GM21515 (cell line): ENCODE measurements at regions not wholly inside any gene's neighbourhood (a gene's known extent, or its start where the extent isn't known, plus 50 kb on each side); places are given as distances from the start of the nearest gene placed in this dataset.

ENCODE experiments used
- ATAC-seq: cut with Tn5 transposase; IDR thresholded peaks from one replicate; pipeline ENCODE4 v1.9.1; 2021; ENCODE audit not compliant: unreplicated experiment

- ATAC-seq, result no peak
Observed at GRCh38 chr10:57222603-57223002, 861.5 kb upstream of the ZWINT start.

DNA sequence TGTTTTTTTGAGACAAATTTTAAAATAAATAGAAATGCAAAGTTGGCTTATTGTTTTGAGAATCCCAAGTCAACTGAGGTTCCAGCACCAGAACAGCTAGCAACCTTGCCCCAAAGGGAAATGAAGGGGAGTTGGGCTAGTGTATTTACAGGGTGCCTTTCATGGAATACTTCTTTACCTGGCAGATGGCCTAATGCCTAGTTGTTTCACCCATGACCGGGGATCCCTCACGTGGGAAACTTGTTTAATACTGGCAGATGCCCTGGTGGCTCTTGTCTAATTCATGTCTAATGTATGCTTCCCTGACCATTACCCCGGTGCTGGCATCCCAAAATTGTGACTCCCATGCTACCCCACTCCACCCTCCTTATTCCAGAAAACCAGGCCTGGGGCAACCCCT lies 861.1 kb upstream of the ZWINT start:
- ATAC-seq, result no peak

DNA sequence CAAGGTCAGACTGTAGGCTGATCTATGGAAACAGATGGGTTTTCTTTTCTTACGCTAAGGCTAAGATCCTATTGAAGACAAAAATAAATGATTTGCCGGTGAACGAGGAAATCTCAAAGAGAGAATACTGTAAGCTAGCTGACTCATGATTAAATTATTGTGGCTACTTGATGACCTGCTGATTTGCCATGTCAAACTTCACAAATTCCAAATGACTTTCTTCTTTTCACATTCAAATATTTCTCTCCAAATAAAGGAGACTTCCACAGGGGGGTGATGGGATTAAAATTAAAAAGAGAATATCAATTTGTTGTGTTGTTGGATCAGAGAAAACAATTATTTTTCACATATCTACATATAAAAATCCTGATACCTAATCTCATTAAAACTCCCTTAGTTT lies 860.6 kb upstream of the ZWINT start:
- ATAC-seq, result no peak

- ATAC-seq, result no peak
Observed at GRCh38 chr10:57218382-57218781, 857.3 kb upstream of the ZWINT start.

DNA sequence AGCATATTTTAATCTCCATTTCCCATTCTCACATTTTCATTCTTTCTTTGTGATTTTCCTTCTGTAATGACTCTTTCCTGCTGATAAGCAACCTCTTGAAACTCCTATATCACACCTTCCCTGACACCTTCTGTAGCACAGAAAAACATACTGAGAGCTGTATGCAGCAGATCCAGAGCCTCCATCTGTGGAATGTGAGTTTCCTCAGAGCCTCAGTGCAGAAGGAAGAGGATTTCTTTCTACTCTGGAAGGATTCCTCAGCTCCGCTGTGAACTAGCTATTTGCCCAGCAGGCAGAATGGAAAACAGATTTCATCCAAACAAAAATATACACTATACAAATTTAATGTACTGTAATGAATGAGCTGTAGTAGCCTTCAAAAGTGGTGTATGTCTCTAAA lies 841.3 kb upstream of the ZWINT start:
- no peak for ATAC-seq

- no peak for ATAC-seq
Observed at GRCh38 chr10:57188846-57189245, 827.8 kb upstream of the ZWINT start.

- no peak for ATAC-seq
Observed at GRCh38 chr10:57186201-57186600, 825.1 kb upstream of the ZWINT start.

DNA sequence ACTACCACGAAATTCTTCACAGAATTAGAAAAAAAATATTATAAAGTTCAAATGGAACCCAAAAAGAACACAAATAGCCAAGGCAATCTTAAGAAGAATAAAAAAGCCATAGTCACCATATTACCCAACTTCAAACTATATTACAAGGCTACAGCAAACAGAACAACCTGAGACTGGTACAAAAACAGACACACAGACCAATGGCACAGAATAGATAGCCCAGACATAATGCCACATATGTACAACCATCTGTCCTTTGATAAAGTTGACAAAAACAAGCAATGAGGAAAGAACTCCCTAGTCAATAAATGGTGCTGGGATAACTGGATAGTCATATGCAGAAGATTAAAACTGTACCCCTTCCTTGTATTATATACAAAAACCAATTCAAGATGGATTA lies 808.5 kb upstream of the ZWINT start:
- ATAC-seq, result no peak

DNA sequence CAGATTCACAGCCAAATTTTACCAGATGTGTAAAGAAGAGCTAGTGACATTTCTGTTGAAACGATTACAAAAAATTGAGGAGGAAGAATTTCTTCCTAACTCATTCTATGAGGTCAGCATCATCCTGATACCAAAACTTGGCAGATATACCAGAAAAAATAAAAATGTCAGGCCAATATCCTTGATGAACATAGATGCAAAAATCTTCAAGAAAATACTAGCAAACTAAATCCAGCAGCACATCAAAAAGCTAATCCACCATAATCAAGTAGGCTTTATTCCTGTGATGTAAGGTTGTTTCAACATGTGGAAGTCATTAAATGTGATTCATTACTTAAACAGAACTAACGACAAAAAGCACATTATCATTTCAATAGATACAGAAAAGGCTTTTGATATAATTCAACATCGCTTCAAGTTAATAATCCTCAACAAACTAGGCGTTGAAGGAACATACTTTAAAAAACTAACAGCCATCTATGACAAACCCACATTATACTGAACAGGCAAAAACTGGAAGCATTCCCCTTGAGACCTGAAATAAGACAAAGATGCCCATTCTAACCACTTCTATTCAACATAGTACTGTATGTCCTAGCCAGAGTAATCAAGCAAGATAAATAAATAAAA lies 807.7 kb upstream of the ZWINT start:
- no peak for ATAC-seq

DNA sequence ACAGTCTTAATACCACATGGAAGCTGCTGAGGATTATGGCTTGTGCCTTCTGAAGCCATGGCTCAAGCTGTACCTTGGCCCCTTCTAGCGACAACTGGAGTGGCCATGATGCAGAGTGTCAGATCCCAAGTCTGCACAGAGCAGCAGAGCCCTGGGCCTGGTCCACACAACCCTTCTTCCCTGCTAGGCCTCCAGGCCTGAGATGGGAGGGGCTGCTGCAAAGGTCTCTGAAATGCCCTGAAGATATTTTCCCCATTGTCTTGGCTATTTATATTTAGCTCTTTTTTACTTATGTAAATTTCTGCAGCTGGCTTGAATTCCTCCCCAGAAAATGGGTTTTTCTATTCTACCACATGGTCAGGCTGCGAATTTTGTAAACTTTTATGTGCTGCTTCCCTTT lies 804.6 kb upstream of the ZWINT start:
- no peak for ATAC-seq

- ATAC-seq, result no peak
Observed at GRCh38 chr10:57162231-57162630, 801.2 kb upstream of the ZWINT start.

DNA sequence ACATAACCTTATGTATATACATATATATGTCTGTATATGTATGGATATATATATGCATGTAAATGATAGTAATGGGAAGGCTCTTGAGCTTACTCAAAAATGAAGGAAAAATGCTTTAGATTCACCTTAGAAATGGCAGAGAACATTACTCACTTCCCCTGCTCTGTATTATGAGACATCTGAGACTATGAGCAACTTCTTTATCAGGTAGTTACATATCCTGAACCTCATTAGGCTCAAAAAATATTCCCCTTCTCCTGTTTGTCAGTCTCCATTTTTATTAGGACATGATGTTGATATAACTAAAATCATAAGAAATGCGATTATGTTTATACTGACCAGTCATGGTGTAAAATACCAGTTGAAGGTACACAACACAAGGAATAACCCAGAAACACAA lies 800.1 kb upstream of the ZWINT start:
- ATAC-seq, result no peak

DNA sequence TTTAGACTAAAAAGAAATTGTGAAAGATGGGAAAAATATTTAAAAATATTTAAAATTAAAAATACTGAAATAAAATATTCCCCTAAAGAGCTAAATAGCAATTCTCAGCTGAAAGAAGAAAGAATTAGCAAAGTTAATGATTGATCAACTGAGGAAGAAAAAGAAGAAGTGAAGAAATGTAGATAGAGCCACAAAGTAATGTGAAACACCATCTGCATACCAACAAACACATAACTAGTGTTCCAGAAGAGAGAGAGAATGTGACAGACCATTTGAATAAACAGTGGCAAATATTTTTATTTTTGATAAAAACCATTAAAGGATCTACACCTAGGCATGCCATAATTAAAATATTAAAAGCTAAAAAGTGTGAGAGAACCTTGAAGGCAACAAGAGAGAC lies 784.5 kb upstream of the ZWINT start:
- ATAC-seq, result peak; percentile 84

DNA sequence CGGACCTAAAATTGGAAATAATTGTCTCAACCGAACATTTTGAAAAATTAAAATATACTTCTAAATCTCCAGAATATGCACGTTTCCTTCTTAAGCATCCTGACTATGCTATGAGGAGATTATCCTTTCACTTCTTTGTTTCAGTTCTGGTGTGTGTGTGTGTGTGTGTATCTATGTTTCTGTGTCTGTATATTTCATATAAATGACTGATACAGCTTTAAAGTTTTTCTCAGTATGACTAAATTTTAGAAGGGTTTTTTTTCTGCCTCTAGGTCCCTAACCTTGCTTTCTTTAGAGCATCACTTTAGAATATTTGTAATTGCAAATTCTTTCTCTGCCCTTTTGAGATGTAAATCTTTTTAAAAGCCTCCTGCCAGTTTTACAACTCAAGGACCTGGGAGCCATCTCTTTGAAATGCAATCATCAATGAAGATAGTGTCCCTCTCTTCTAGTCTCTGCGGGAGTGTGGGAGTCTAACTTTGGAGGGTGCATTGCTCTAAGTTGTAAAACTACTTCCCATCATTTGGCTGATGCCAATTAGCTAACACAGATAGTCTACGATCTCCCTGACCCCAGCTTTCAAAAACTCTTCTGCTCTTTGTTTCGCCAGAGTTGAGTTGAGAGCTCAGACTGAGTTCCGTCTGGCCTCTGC lies 782.0 kb upstream of the ZWINT start:
- ATAC-seq, result no peak

DNA sequence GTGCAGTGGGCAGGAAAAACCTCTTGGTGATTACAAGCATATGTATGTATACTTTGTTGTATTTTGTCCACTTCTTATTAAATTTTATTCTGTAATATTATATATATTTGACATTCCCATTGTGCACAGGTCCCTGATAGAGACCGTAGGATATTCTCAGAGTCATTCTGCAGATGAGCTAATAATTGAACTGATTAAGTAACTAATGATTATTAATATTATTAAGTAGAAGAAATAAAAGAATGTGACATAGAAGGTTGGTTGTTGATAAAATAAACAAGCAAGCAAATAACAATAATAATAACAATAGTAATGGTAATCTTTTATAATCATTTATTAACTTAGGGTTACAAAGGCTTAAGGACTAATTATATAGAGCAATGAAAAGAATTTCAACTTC lies 780.6 kb upstream of the ZWINT start:
- no peak for ATAC-seq

DNA sequence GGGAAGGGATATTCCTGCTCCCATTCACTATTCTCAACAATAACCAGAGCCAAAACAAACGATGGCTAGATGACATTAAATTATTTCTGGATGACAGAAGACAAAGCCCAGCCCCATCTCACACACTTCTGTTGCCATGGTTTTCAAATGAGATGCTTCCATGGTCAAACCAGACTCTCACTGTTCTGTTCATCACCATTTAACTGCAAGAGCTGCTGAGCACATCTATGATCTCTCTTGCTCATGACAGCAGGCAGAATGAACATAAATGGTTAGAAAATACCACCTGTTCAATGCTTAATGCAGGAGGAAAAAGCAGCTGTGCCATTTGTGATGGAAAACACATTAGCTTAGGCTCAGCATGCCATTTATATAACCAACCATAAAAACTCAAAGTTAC lies 758.6 kb upstream of the ZWINT start:
- no peak for ATAC-seq

GRCh38 chr10:57113545-57113944 lies 752.5 kb upstream of the ZWINT start:
- no peak for ATAC-seq

- no peak for ATAC-seq
Observed at GRCh38 chr10:57102236-57102635, 741.2 kb upstream of the ZWINT start.

- ATAC-seq, result no peak
Observed at GRCh38 chr10:57098146-57098545, 737.1 kb upstream of the ZWINT start.

- ATAC-seq, result no peak
Observed at GRCh38 chr10:57096044-57096443, 735.0 kb upstream of the ZWINT start.

DNA sequence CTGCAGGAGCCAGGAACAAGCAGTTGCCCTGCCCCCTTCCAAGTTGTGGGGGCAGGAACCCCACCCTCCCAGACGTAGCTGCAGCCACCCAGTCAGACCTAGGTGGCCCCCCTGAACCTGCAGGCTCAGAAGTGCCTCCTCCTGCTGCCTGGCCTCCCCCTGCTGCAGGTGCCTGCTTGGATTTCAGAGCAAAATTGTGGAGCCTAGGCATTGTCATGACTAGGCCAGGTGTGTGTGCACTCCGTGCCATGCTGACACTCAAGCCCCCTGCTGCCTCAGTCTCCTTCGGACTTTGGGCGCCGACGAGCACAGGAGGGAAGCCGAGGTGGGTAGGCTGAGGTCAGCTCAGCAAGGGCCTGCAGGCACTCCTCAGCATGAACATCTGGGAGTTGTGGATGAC lies 733.9 kb upstream of the ZWINT start:
- ATAC-seq, result no peak

DNA sequence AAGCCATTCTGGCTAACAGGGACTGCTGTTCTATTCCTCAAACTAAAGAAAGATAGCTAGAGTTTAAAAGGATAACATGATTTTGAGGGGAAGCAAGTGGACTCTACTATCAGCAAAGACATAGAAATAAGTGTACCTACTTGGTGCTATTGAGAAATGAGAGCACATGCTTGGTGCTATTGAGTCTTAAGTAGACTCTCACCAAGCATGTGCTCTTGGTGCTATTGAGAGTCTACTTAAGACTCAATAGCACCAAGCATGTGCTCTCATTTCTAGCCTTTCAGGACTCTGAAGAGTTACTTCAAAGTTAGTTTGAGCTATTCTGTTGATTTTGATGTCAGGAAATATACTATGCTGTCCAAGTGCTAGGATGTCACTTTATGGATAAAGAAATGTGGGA lies 733.0 kb upstream of the ZWINT start:
- ATAC-seq, result no peak

DNA sequence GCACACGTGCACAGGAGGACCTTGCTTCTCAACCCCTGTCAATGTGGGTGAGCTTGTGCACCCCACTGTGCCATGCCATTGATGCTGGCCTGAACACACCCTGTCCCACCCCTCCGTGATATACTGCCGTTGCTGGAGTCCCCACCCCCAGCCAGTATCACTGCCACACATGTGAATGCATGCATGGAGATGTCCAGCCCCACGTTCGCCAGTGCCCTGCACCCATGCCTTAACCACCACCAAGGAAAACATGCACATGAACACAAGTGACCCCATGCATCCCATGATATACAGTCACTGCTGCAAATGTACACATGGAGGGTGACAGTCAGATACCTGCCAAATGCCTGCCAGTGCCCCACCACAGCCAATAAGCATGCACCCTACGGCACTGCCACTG lies 692.5 kb upstream of the ZWINT start:
- ATAC-seq, result no peak
